Neural cell (in vitro differentiated cells): ENCODE measurements at regions not wholly inside any gene's neighbourhood (a gene's known extent, or its start where the extent isn't known, plus 50 kb on each side); places are given as distances from the start of the nearest gene placed in this dataset.

Source experiments
- H2AFZ ChIP-seq: fragments of 200-600, 300-800 bp; sonication (generic), shearing (Covaris generic); 2 replicates; pipeline ENCODE4 v1.6.0; 2014; ENCODE audit warnings: low read depth, mild to moderate bottlenecking, antibody characterized with exemption, low read length, moderate library complexity
- H3F3A ChIP-seq: fragments of 200-600 bp; shearing (Covaris generic); 2 replicates; pipeline ENCODE4 v1.6.1; 2016; ENCODE audit warnings: mild to moderate bottlenecking, moderate library complexity, mixed read lengths, antibody characterized with exemption, low read length; ENCODE audit not compliant: insufficient read depth, poor library complexity, severe bottlenecking
- H3K27ac ChIP-seq: fragments of 200-600, 300-800 bp; sonication (generic), shearing (Covaris generic); 2 replicates; pipeline ENCODE4 v1.5.1; 2014; ENCODE audit warnings: mild to moderate bottlenecking, low read length, moderate library complexity
- H3K27me3 ChIP-seq: fragments of 300-800, 200-600 bp; sonication (generic), shearing (Covaris generic); 2 replicates; pipeline ENCODE4 v1.6.0; 2014; ENCODE audit warnings: mild to moderate bottlenecking, low read depth, low read length, moderate library complexity; ENCODE audit not compliant: insufficient read depth
- H3K36me3 ChIP-seq: fragments of 300-800, 200-600 bp; sonication (generic), shearing (Covaris generic); 2 replicates; pipeline ENCODE4 v1.5.1; 2014; ENCODE audit warnings: mild to moderate bottlenecking, antibody characterized with exemption, low read length, moderate library complexity; ENCODE audit not compliant: insufficient read depth
- H3K4me2 ChIP-seq: fragments of 300-800, 200-600 bp; sonication (generic), shearing (Covaris generic); 2 replicates; pipeline ENCODE4 v1.6.0; 2014; ENCODE audit warnings: mild to moderate bottlenecking, low read length
- H3K4me3 ChIP-seq: fragments of 300-800, 200-600 bp; sonication (generic), shearing (Covaris generic); 2 replicates; pipeline ENCODE4 v1.5.1; 2014; ENCODE audit warnings: mild to moderate bottlenecking, low read length, moderate library complexity
- H3K79me2 ChIP-seq: fragments of 200-600 bp; shearing (Covaris generic); replicated peaks from 2 replicates; pipeline ENCODE4 v1.6.0; 2014; ENCODE audit warnings: mild to moderate bottlenecking, low read length, moderate library complexity; ENCODE audit not compliant: insufficient read depth
- H3K9ac ChIP-seq: fragments of 300-800, 200-600 bp; sonication (generic), shearing (Covaris generic); 2 replicates; pipeline ENCODE4 v1.6.1; 2016; ENCODE audit warnings: mild to moderate bottlenecking, low read length, mixed read lengths
- H3K9me2 ChIP-seq: fragments of 200-600 bp; shearing (Covaris generic); 2 replicates; pipeline ENCODE4 v1.6.1; 2016; ENCODE audit warnings: mild to moderate bottlenecking, low read length, mixed read lengths; ENCODE audit not compliant: insufficient read depth
- H3K9me3 ChIP-seq: fragments of 200-600, 300-800 bp; sonication (generic), shearing (Covaris generic); 2 replicates; pipeline ENCODE4 v1.6.1; 2016; ENCODE audit warnings: mild to moderate bottlenecking, mixed run types, low read length, moderate library complexity, mixed read lengths
- H4K20me1 ChIP-seq: fragments of 200-600 bp; shearing (Covaris generic); 2 replicates; pipeline ENCODE4 v1.6.1; 2016; ENCODE audit warnings: mild to moderate bottlenecking, mixed run types; ENCODE audit not compliant: insufficient read depth
- CTCF ChIP-seq: fragments of 450-650 bp; IDR thresholded peaks from 2 replicates; pipeline ENCODE4 v1.5.1; 2014; ENCODE audit warnings: antibody characterized with exemption, mild to moderate bottlenecking, moderate library complexity; ENCODE audit not compliant: poor library complexity, severe bottlenecking
- EP300 ChIP-seq: fragments of 450-650 bp; conservative IDR thresholded peaks from 2 replicates; pipeline ENCODE4 v1.6.1; 2014; ENCODE audit warnings: antibody characterized with exemption, mild to moderate bottlenecking, moderate library complexity; ENCODE audit not compliant: poor library complexity, severe bottlenecking
- EZH2 ChIP-seq: fragments of 200-600, 300-800 bp; shearing (Covaris generic), sonication (generic); IDR thresholded peaks from 2 replicates; pipeline ENCODE4 v1.6.1; 2014; ENCODE audit warnings: antibody characterized with exemption, low read length, borderline replicate concordance, mild to moderate bottlenecking; ENCODE audit not compliant: insufficient read depth, poor library complexity, severe bottlenecking
- MXI1 ChIP-seq: fragments of 450-650 bp; conservative IDR thresholded peaks from 2 replicates; pipeline ENCODE4 v1.6.1; 2014; ENCODE audit warnings: antibody characterized with exemption, mild to moderate bottlenecking; ENCODE audit not compliant: poor library complexity, severe bottlenecking
- POLR2AphosphoS5 ChIP-seq: IDR thresholded peaks from 2 replicates; pipeline ENCODE4 v1.6.1; 2012
- RAD21 ChIP-seq: fragments of 450-650 bp; conservative IDR thresholded peaks from 2 replicates; pipeline ENCODE4 v1.6.1; 2014; ENCODE audit warnings: antibody characterized with exemption, mild to moderate bottlenecking, moderate library complexity
- REST ChIP-seq: IDR thresholded peaks from 2 replicates; pipeline ENCODE4 v1.6.1; 2012; ENCODE audit warnings: borderline replicate concordance
- SMC3 ChIP-seq: fragments of 450-650 bp; conservative IDR thresholded peaks from 2 replicates; pipeline ENCODE4 v1.6.1; 2014; ENCODE audit warnings: antibody characterized with exemption, mild to moderate bottlenecking, moderate library complexity; ENCODE audit not compliant: poor library complexity
- TAF1 ChIP-seq: IDR thresholded peaks from 2 replicates; pipeline ENCODE4 v1.6.1; 2012; ENCODE audit warnings: low read depth

- Histone ChIP-seq H3K36me3 (no peaks in the 10 kb centered on the region), H3K4me2 (no peak overlapping the region), H4K20me1 (no peaks in the 10 kb centered on the region), H3K9ac (no peak overlapping the region), H3K27me3 (no peaks in the 10 kb centered on the region), H3K9me3 (no peaks in the 10 kb centered on the region), H3K9me2 (no peaks in the 10 kb centered on the region), H2AFZ (no peak overlapping the region), H3K79me2 (no peaks in the 10 kb centered on the region), H3K4me3 (no peak overlapping the region), H3K27ac (no peak overlapping the region), H3F3A (no peaks in the 10 kb centered on the region)
- TF ChIP-seq SMC3 (no peak), MXI1 (no peak), REST (no peak), CTCF (no peak), TAF1 (no peak), RAD21 (no peak), EZH2 (no peak), POLR2AphosphoS5 (no peak), EP300 (no peak)
Measured at GRCh38 chr11:122219791-122220190, 103.8 kb upstream of the BLID start.

GRCh38 chr11:122215244-122215992, 99.4 kb upstream of the BLID start:
- Histone ChIP-seq H3K27ac (no peak overlapping the region), H3K4me2 (no peak overlapping the region), H3K4me3 (no peak overlapping the region), H4K20me1 (no peaks in the 10 kb centered on the region), H3F3A (no peaks in the 10 kb centered on the region), H3K79me2 (no peaks in the 10 kb centered on the region), H3K27me3 (no peaks in the 10 kb centered on the region), H3K9me2 (no peaks in the 10 kb centered on the region), H3K36me3 (no peaks in the 10 kb centered on the region), H2AFZ (no peak overlapping the region), H3K9ac (no peak overlapping the region), H3K9me3 (no peaks in the 10 kb centered on the region)
- TF ChIP-seq EP300 (no peak), RAD21 (peak; percentile 73), POLR2AphosphoS5 (no peak), CTCF (peak; percentile 74), TAF1 (no peak), REST (no peak), SMC3 (peak; percentile 78), EZH2 (no peak), MXI1 (no peak)
